Osteocyte (in vitro differentiated cells): ENCODE measurements at regions not wholly inside any gene's neighbourhood (a gene's known extent, or its start where the extent isn't known, plus 50 kb on each side); places are given as distances from the start of the nearest gene placed in this dataset.

ENCODE experiments used
- DNase-seq: peaks from one replicate; pipeline ENCODE4 v3.0.0; 2021; ENCODE audit warnings: mixed read lengths; ENCODE audit not compliant: unreplicated experiment; ENCODE audit errors: extremely low spot score
- H3K27ac Mint-ChIP-seq: one replicate; pipeline ENCODE4 v1.8.0; 2021; ENCODE audit warnings: mild to moderate bottlenecking, mixed read lengths; ENCODE audit not compliant: unreplicated experiment
- H3K27me3 Mint-ChIP-seq: one replicate; pipeline ENCODE4 v1.8.0; 2021; ENCODE audit warnings: mixed read lengths; ENCODE audit not compliant: unreplicated experiment
- H3K36me3 Mint-ChIP-seq: one replicate; pipeline ENCODE4 v1.8.0; 2021; ENCODE audit warnings: mixed read lengths; ENCODE audit not compliant: unreplicated experiment
- H3K4me1 Mint-ChIP-seq: one replicate; pipeline ENCODE4 v1.8.0; 2021; ENCODE audit warnings: mixed read lengths; ENCODE audit not compliant: unreplicated experiment
- H3K4me3 Mint-ChIP-seq: one replicate; pipeline ENCODE4 v1.8.0; 2021; ENCODE audit warnings: mild to moderate bottlenecking, moderate library complexity, mixed read lengths; ENCODE audit not compliant: unreplicated experiment
- H3K9me3 Mint-ChIP-seq: one replicate; pipeline ENCODE4 v1.8.0; 2021; ENCODE audit warnings: mixed read lengths; ENCODE audit not compliant: unreplicated experiment
- CTCF ChIP-seq: fragments of 200-600 bp; sonication (generic); IDR thresholded peaks from 2 replicates; pipeline ENCODE4 v1.5.0; 2021; ENCODE audit warnings: antibody characterized with exemption, mild to moderate bottlenecking, moderate library complexity

GRCh38 chrX:131970347-131970746 is 52.8 kb upstream of the STK26 start:
- Mint-ChIP-seq H3K9me3 (no peaks in the 10 kb centered on the region), H3K4me3 (no peak overlapping the region), H3K36me3 (no peaks in the 10 kb centered on the region), H3K27ac (no peak overlapping the region), H3K27me3 (peaks cover 9% of the 10 kb centered on the region), H3K4me1 (no peaks in the 10 kb centered on the region)
- no peak for DNase-seq
- no peak for TF ChIP-seq CTCF
